GM12891 (cell line): ENCODE measurements at regions not wholly inside any gene's neighbourhood (a gene's known extent, or its start where the extent isn't known, plus 50 kb on each side); places are given as distances from the start of the nearest gene placed in this dataset.

ENCODE experiments used
- POLR2A ChIP-seq: IDR thresholded peaks from 2 replicates; pipeline ENCODE4 v1.6.1; 2011; ENCODE audit warnings: low read depth, low read length, control low read depth
- POLR2AphosphoS5 ChIP-seq: IDR thresholded peaks from 2 replicates; pipeline ENCODE4 v1.6.1; 2011; ENCODE audit warnings: low read depth, low read length, control low read depth
- TAF1 ChIP-seq: IDR thresholded peaks from 2 replicates; pipeline ENCODE4 v1.6.1; 2011; ENCODE audit warnings: low read depth, low read length, control low read depth

- TF ChIP-seq POLR2A (no peak), POLR2AphosphoS5 (no peak), TAF1 (no peak)
These were observed 126.7 kb downstream of the TWIST2 start for GRCh38 chr2:238974501-238975166.
